IMR-90 (cell line): ENCODE measurements at regions not wholly inside any gene's neighbourhood (a gene's known extent, or its start where the extent isn't known, plus 50 kb on each side); places are given as distances from the start of the nearest gene placed in this dataset.

ENCODE experiments used
- ATAC-seq: fragments of 200-7000 bp; cut with Tn5 transposase; 2 replicates; pipeline ENCODE4 v1.9.1; 2020; ENCODE audit warnings: low read depth, mild to moderate bottlenecking, moderate library complexity
- BruUV-seq: library from RNA; stranded (reverse); fragments of 400-500 nt; replicated peaks from 2 replicates; lab custom pipeline; 2021; lab: Mats Ljungman, UMichigan
- CTCF ChIA-PET: fragments of 300-600 bp; formaldehyde crosslinking; extraction: SDS; loops from one replicate; lab custom pipeline; 2021; ENCODE audit warnings: antibody characterized with exemption; lab: Yijun Ruan, JAX
- POLR2A ChIA-PET: fragments of 300-600 bp; sonication (Branson Sonifier 250); formaldehyde crosslinking; loops from one replicate; lab custom pipeline; 2022; ENCODE audit warnings: antibody characterized with exemption; ENCODE audit not compliant: unreplicated experiment; lab: Charles Lee
- DNase-seq: peaks from one replicate; pipeline ENCODE4 v3.0.0; 2013
- H2AFZ ChIP-seq: replicated peaks from 2 replicates; pipeline ENCODE3; 2013; ENCODE audit warnings: low read length, mild to moderate bottlenecking; ENCODE audit not compliant: poor library complexity
- H2AK5ac ChIP-seq: 2 replicates; pipeline ENCODE4 v1.6.1; 2013; ENCODE audit warnings: low read depth, low read length, inconsistent platforms
- H2AK9ac ChIP-seq: replicated peaks from 2 replicates; pipeline ENCODE3; 2013; ENCODE audit warnings: mild to moderate bottlenecking, low read depth, low read length, moderate library complexity; ENCODE audit not compliant: poor library complexity
- H2BK120ac ChIP-seq: 2 replicates; pipeline ENCODE4 v1.6.1; 2013; ENCODE audit warnings: low read depth, low read length, inconsistent platforms
- H2BK15ac ChIP-seq: 3 replicates; pipeline ENCODE4 v1.6.1; 2013; ENCODE audit warnings: low read depth, low read length, inconsistent platforms
- H2BK20ac ChIP-seq: 2 replicates; pipeline ENCODE4 v1.6.1; 2013; ENCODE audit warnings: low read depth, mild to moderate bottlenecking, inconsistent platforms, low read length, moderate library complexity
- H2BK5ac ChIP-seq: 2 replicates; pipeline ENCODE4 v1.6.1; 2013; ENCODE audit warnings: mild to moderate bottlenecking, low read depth, low read length, inconsistent platforms; ENCODE audit not compliant: poor library complexity, severe bottlenecking
- H3K14ac ChIP-seq: replicated peaks from 2 replicates; pipeline ENCODE4 v1.6.1; 2013; ENCODE audit warnings: low read depth, low read length, inconsistent platforms
- H3K18ac ChIP-seq: 2 replicates; pipeline ENCODE4 v1.6.1; 2013; ENCODE audit warnings: low read depth, low read length, control low read depth
- H3K23ac ChIP-seq: 2 replicates; pipeline ENCODE4 v1.6.1; 2013; ENCODE audit warnings: low read depth, low read length, inconsistent platforms
- H3K27ac ChIP-seq: 2 replicates; pipeline ENCODE4 v1.5.1; 2013; ENCODE audit warnings: mild to moderate bottlenecking, control low read depth, low read length; ENCODE audit not compliant: insufficient read depth
- H3K27me3 ChIP-seq: 2 replicates; pipeline ENCODE4 v1.6.1; 2013; ENCODE audit warnings: low read length; ENCODE audit not compliant: control insufficient read depth, insufficient read depth
- H3K36me3 ChIP-seq: 2 replicates; pipeline ENCODE4 v1.6.1; 2013; ENCODE audit warnings: low read length, mixed read lengths; ENCODE audit not compliant: control insufficient read depth, insufficient read depth
- H3K4ac ChIP-seq: 2 replicates; pipeline ENCODE4 v1.6.1; 2013; ENCODE audit warnings: low read depth, low read length, inconsistent platforms
- H3K4me1 ChIP-seq: 2 replicates; pipeline ENCODE4 v1.6.1; 2013; ENCODE audit warnings: low read length, mixed read lengths; ENCODE audit not compliant: control insufficient read depth, insufficient read depth
- H3K4me2 ChIP-seq: 2 replicates; pipeline ENCODE4 v1.6.1; 2013; ENCODE audit warnings: low read depth, mild to moderate bottlenecking, control low read depth, low read length, moderate library complexity
- H3K4me3 ChIP-seq: 2 replicates; pipeline ENCODE4 v1.5.1; 2013; ENCODE audit warnings: low read depth, mild to moderate bottlenecking, control low read depth, low read length, moderate library complexity; ENCODE audit not compliant: insufficient read depth
- H3K56ac ChIP-seq: 2 replicates; pipeline ENCODE4 v1.6.1; 2013; ENCODE audit warnings: low read length, inconsistent platforms; ENCODE audit not compliant: insufficient read depth; ENCODE audit errors: extremely low read depth
- H3K79me1 ChIP-seq, 2 experiments: 2 replicates each; pipeline ENCODE4 v1.6.1; 2013; ENCODE audit warnings: low read length in 2 of 2, inconsistent platforms in 1 of 2, low read depth in 1 of 2
- H3K9ac ChIP-seq: 2 replicates; pipeline ENCODE4 v1.6.1; 2013; ENCODE audit warnings: low read depth, low read length, control low read depth
- H3K9me1 ChIP-seq: 2 replicates; pipeline ENCODE4 v1.6.1; 2013; ENCODE audit warnings: low read length, inconsistent platforms; ENCODE audit not compliant: insufficient read depth
- H3K9me3 ChIP-seq: 2 replicates; pipeline ENCODE4 v1.6.1; 2013; ENCODE audit warnings: low read length; ENCODE audit not compliant: control insufficient read depth, insufficient read depth
- H4K20me1 ChIP-seq: 2 replicates; pipeline ENCODE4 v1.6.1; 2013; ENCODE audit warnings: low read length, inconsistent platforms; ENCODE audit not compliant: insufficient read depth
- H4K5ac ChIP-seq: 2 replicates; pipeline ENCODE4 v1.6.1; 2013; ENCODE audit warnings: mild to moderate bottlenecking, low read depth, low read length, control low read depth
- H4K8ac ChIP-seq, 2 experiments: 2 replicates each; pipeline ENCODE4 v1.6.1; 2013; ENCODE audit warnings: low read depth in 2 of 2, low read length in 2 of 2, control low read depth in 1 of 2, inconsistent platforms in 1 of 2
- H4K91ac ChIP-seq: 2 replicates; pipeline ENCODE4 v1.6.1; 2013; ENCODE audit warnings: low read depth, low read length, inconsistent platforms; ENCODE audit not compliant: insufficient read depth
- NFE2L2 ChIP-seq: fragments of 150-350 bp; IDR thresholded peaks from 2 replicates; pipeline ENCODE4 v1.6.1; 2016; ENCODE audit warnings: low read depth, mild to moderate bottlenecking, low read length
- POLR2A ChIP-seq: IDR thresholded peaks from 2 replicates; pipeline ENCODE4 v1.6.1; 2012; ENCODE audit warnings: mild to moderate bottlenecking, low read depth, low read length
- RAD21 ChIP-seq: IDR thresholded peaks from 2 replicates; pipeline ENCODE4 v1.6.1; 2012; ENCODE audit warnings: low read length, improper control_type of control experiment
- SMC3 ChIP-seq: fragments of 150-350 bp; IDR thresholded peaks from 2 replicates; pipeline ENCODE4 v1.6.1; 2016; ENCODE audit warnings: low read depth, mild to moderate bottlenecking, antibody characterized with exemption, low read length, moderate library complexity
- WGBS, 2 experiments: methylation state at CpG; one replicate each; pipeline versions ENCODE4 v1.1.5 to v1.1.7; 2013; ENCODE audit warnings: missing lambda C conversion rate in 2 of 2; ENCODE audit not compliant: insufficient read length in 1 of 2; ENCODE audit errors: extremely low coverage in 2 of 2; 5-methylcytosine and 5-hydroxymethylcytosine counted together
- dilution Hi-C: fragments of 300-500 bp; cut with HindIII; formaldehyde crosslinking; loops from one replicate; pipeline ENCODE4 v1.14.3; 2018; ENCODE audit warnings: low sequenced_read_pairs; ENCODE audit not compliant: unreplicated experiment
- in situ Hi-C: fragments of 300-500 bp; cut with MboI; formaldehyde crosslinking; loops from 3 replicates; pipeline ENCODE4 v1.14.3; 2019; ENCODE audit warnings: low sequenced_read_pairs, inconsistent platforms, mixed read lengths
- intact Hi-C: fragments of 100-400 bp; cut with micrococcal nuclease; formaldehyde crosslinking; loops from 2 replicates; pipeline ENCODE4 v1.10.0; 2022
- TF ChIP-seq, protein P1 (sequence below): fragments of 150-350 bp; IDR thresholded peaks from 2 replicates; pipeline ENCODE4 v1.6.1; 2016; ENCODE audit warnings: low read depth, mild to moderate bottlenecking, low read length, moderate library complexity, borderline replicate concordance

DNA sequence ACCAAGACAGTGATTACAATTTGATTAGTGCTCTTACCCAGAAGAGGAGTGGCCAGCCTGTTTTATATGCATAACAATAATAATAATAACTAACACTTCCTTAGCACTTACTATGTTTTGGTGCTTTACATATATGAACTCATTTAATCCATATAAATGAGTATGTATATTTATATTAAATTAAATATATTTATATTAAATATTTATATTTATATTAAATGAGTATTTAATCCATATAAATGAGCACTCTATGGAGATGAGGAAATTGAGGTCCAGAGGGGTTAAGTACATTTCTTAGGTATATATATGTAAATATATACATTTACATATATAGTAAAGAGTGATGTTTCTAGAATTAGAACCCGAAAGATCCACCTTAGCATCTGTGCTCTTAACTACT is 673.9 kb upstream of the ACVR2A start:
- no peaks in the 10 kb centered on the region for H3K27me3 ChIP-seq
- no peak overlapping the region for H3K4me2 ChIP-seq
- H3K56ac ChIP-seq: no peak overlapping the region
- no peak overlapping the region for H3K18ac ChIP-seq
- no CpG with 5 or more reads among the region's 1 CpG for WGBS, 2 experiments
- H3K9ac ChIP-seq: no peak overlapping the region
- ChIA-PET POLR2A (no interaction called here), CTCF (no interaction called here)
- dilution Hi-C loops: no loop called here
- H2BK20ac ChIP-seq: no peak overlapping the region
- no peaks in the 10 kb centered on the region for H4K20me1 ChIP-seq
- no peak overlapping the region for H4K91ac ChIP-seq
- H3K79me1 ChIP-seq: no peaks in the 10 kb centered on the region
- H3K4me3 ChIP-seq: no peak overlapping the region
- H2BK120ac ChIP-seq: no peak overlapping the region
- in situ Hi-C loops: no loop called here
- H3K4ac ChIP-seq: no peak overlapping the region
- H4K5ac ChIP-seq: no peak overlapping the region
- no peaks in the 10 kb centered on the region for H3K9me3 ChIP-seq
- DNase-seq (no peak), ATAC-seq (no peak)
- no peaks in the 10 kb centered on the region for H3K4me1 ChIP-seq
- no peaks in the 10 kb centered on the region for H3K9me1 ChIP-seq
- TF ChIP-seq POLR2A (no peak), NFE2L2 (no peak), RAD21 (no peak), SMC3 (no peak)
- TF ChIP-seq, protein P1, sequence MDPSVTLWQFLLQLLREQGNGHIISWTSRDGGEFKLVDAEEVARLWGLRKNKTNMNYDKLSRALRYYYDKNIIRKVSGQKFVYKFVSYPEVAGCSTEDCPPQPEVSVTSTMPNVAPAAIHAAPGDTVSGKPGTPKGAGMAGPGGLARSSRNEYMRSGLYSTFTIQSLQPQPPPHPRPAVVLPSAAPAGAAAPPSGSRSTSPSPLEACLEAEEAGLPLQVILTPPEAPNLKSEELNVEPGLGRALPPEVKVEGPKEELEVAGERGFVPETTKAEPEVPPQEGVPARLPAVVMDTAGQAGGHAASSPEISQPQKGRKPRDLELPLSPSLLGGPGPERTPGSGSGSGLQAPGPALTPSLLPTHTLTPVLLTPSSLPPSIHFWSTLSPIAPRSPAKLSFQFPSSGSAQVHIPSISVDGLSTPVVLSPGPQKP: no peak
- no peaks in the 10 kb centered on the region for H3K36me3 ChIP-seq
- no peak overlapping the region for H2AK5ac ChIP-seq
- no peak overlapping the region for H2BK15ac ChIP-seq
- H2AK9ac ChIP-seq: no peak overlapping the region
- no peak overlapping the region for H3K14ac ChIP-seq
- H3K23ac ChIP-seq: no peak overlapping the region
- no peak overlapping the region for H2BK5ac ChIP-seq
- H4K8ac ChIP-seq: no peak overlapping the region
- no peak overlapping the region for H3K27ac ChIP-seq
- no peak overlapping the region for H2AFZ ChIP-seq
- no TSS peak for BruUV-seq
- intact Hi-C loops: no loop called here
